ENCODE measurements at regions not wholly inside any gene's neighbourhood (a gene's known extent, or its start where the extent isn't known, plus 50 kb on each side); places are given as distances from the start of the nearest gene placed in this dataset.
"Not testable (repeated sequence)": the region's sequence is repeated elsewhere in the genome, so short reads cannot be mapped to it uniquely, and the experiment has no call there.

- no peak for TF ChIP-seq CTCF (conservative IDR thresholded peaks at IDR 0.05)
- Histone ChIP-seq H3K36me3 (ENCODE audit: control insufficient read depth, insufficient read depth, low read length) (no peaks in the 10 kb centered on the region), H3K9me3 (ENCODE audit: control insufficient read depth, low read length) (no peaks in the 10 kb centered on the region), H3K27ac (ENCODE audit: low read depth, low read length) (no peak overlapping the region), H3K4me1 (ENCODE audit: control insufficient read depth, insufficient read depth, low read length) (peaks cover 6% of the 10 kb centered on the region), H3K4me3 (ENCODE audit: low read length) (no peak overlapping the region), H3K9ac (ENCODE audit: extremely low read depth, low read length, poor library complexity, severe bottlenecking) (no peak overlapping the region), H3K27me3 (ENCODE audit: control insufficient read depth, insufficient read depth, low read length, poor library complexity, severe bottlenecking) (no peaks in the 10 kb centered on the region)
- Mint-ChIP-seq H3K9me3 (no peaks in the 10 kb centered on the region), H3K27ac (no peak overlapping the region), H3K36me3 (ENCODE audit: low read depth) (no peaks in the 10 kb centered on the region), H3K4me3 (no peak overlapping the region), H3K4me1 (peaks cover 11% of the 10 kb centered on the region), H3K27me3 (ENCODE audit: insufficient read depth) (no peaks in the 10 kb centered on the region)
- peak; percentile 49 for DNase-seq
- WGBS, 2 experiments (ENCODE audit: insufficient coverage in 1 of 2, insufficient read length in 1 of 2), result 88 to 89% methylated on average over 12 to 13 of the region's 14 CpGs
These were observed 132.5 kb upstream of the NCOR2 start for GRCh38 chr12:124699909-124700308.

GRCh38 chr12:124698998-124699305 lies 131.5 kb upstream of the NCOR2 start:
- peaks cover 11% of the 10 kb centered on the region for H3K4me1 Mint-ChIP-seq
- H3K4me3 Mint-ChIP-seq, result no peak overlapping the region
- no peak overlapping the region for H3K9ac ChIP-seq (ENCODE audit: extremely low read depth, low read length, poor library complexity, severe bottlenecking)
- no peaks in the 10 kb centered on the region for H3K9me3 ChIP-seq (ENCODE audit: control insufficient read depth, low read length)
- no peak overlapping the region for H3K27ac Mint-ChIP-seq
- H3K27me3 ChIP-seq (ENCODE audit: control insufficient read depth, insufficient read depth, low read length, poor library complexity, severe bottlenecking), result no peaks in the 10 kb centered on the region
- WGBS, 2 experiments (ENCODE audit: insufficient coverage in 1 of 2, insufficient read length in 1 of 2), result 95 to 97% methylated on average over 3 to 6 of the region's 6 CpGs
- no peaks in the 10 kb centered on the region for H3K36me3 Mint-ChIP-seq (ENCODE audit: low read depth)
- peaks cover 6% of the 10 kb centered on the region for H3K4me1 ChIP-seq (ENCODE audit: control insufficient read depth, insufficient read depth, low read length)
- no peak overlapping the region for H3K27ac ChIP-seq (ENCODE audit: low read depth, low read length)
- no peak for TF ChIP-seq CTCF (conservative IDR thresholded peaks at IDR 0.05)
- no peak overlapping the region for H3K4me3 ChIP-seq (ENCODE audit: low read length)
- H3K36me3 ChIP-seq (ENCODE audit: control insufficient read depth, insufficient read depth, low read length), result no peaks in the 10 kb centered on the region
- H3K27me3 Mint-ChIP-seq (ENCODE audit: insufficient read depth), result no peaks in the 10 kb centered on the region
- DNase-seq, result no peak
- no peaks in the 10 kb centered on the region for H3K9me3 Mint-ChIP-seq

GRCh38 chr12:124698211-124698997 lies 131.0 kb upstream of the NCOR2 start:
- H3K27ac ChIP-seq (ENCODE audit: low read depth, low read length), result no peak overlapping the region
- no peaks in the 10 kb centered on the region for H3K27me3 ChIP-seq (ENCODE audit: control insufficient read depth, insufficient read depth, low read length, poor library complexity, severe bottlenecking)
- no peak overlapping the region for H3K9ac ChIP-seq (ENCODE audit: extremely low read depth, low read length, poor library complexity, severe bottlenecking)
- no peaks in the 10 kb centered on the region for H3K36me3 ChIP-seq (ENCODE audit: control insufficient read depth, insufficient read depth, low read length)
- no peak overlapping the region for H3K27ac Mint-ChIP-seq
- H3K27me3 Mint-ChIP-seq (ENCODE audit: insufficient read depth), result no peaks in the 10 kb centered on the region
- H3K36me3 Mint-ChIP-seq (ENCODE audit: low read depth), result no peaks in the 10 kb centered on the region
- no peak for TF ChIP-seq CTCF (conservative IDR thresholded peaks at IDR 0.05)
- no peaks in the 10 kb centered on the region for H3K9me3 Mint-ChIP-seq
- no peaks in the 10 kb centered on the region for H3K9me3 ChIP-seq (ENCODE audit: control insufficient read depth, low read length)
- peaks cover 11% of the 10 kb centered on the region for H3K4me1 Mint-ChIP-seq
- no peak for DNase-seq
- H3K4me3 Mint-ChIP-seq, result no peak overlapping the region
- WGBS, 2 experiments (ENCODE audit: insufficient coverage in 1 of 2, insufficient read length in 1 of 2), result 91 to 94% methylated on average over 12 to 15 of the region's 15 CpGs
- no peak overlapping the region for H3K4me3 ChIP-seq (ENCODE audit: low read length)
- H3K4me1 ChIP-seq (ENCODE audit: control insufficient read depth, insufficient read depth, low read length), result peaks cover 6% of the 10 kb centered on the region

- H3K36me3 Mint-ChIP-seq (ENCODE audit: low read depth); H3K36me3 ChIP-seq (ENCODE audit: control insufficient read depth, insufficient read depth, low read length); H3K4me3 ChIP-seq (ENCODE audit: low read length); H3K9ac ChIP-seq (ENCODE audit: extremely low read depth, low read length, poor library complexity, severe bottlenecking); DNase-seq; H3K4me1 ChIP-seq (ENCODE audit: control insufficient read depth, insufficient read depth, low read length); H3K4me3 Mint-ChIP-seq; H3K9me3 Mint-ChIP-seq; H3K27me3 ChIP-seq (ENCODE audit: control insufficient read depth, insufficient read depth, low read length, poor library complexity, severe bottlenecking); H3K9me3 ChIP-seq (ENCODE audit: control insufficient read depth, low read length); H3K27me3 Mint-ChIP-seq (ENCODE audit: insufficient read depth); H3K27ac ChIP-seq (ENCODE audit: low read depth, low read length); H3K27ac Mint-ChIP-seq: not testable (repeated sequence)
- 88 to 94% methylated on average over 5 to 11 of the region's 11 CpGs for WGBS, 2 experiments (ENCODE audit: insufficient coverage in 1 of 2, insufficient read length in 1 of 2)
- peaks cover 11% of the 10 kb centered on the region for H3K4me1 Mint-ChIP-seq
These were observed 130.3 kb upstream of the NCOR2 start for GRCh38 chr12:124697722-124698121.

Measured in endodermal cell (in vitro differentiated cells).